GM12878 (cell line): ENCODE measurements at regions not wholly inside any gene's neighbourhood (a gene's known extent, or its start where the extent isn't known, plus 50 kb on each side); places are given as distances from the start of the nearest gene placed in this dataset.

Source experiments
- ATAC-seq: fragments of 200-7000 bp; cut with Tn5 transposase; 3 replicates; pipeline ENCODE4 v1.9.1; 2020; ENCODE audit warnings: mild to moderate bottlenecking, moderate library complexity
- BruUV-seq: library from RNA; stranded (reverse); fragments of 400-500 nt; replicated peaks from 2 replicates; lab custom pipeline; 2021; lab: Mats Ljungman, UMichigan
- CTCF ChIA-PET: fragments of 300-600 bp; sonication (Branson Sonifier 250); formaldehyde crosslinking; extraction: SDS; loops from one replicate; lab custom pipeline; 2021; ENCODE audit warnings: inconsistent platforms; lab: Yijun Ruan, JAX
- POLR2A ChIA-PET: fragments of 350-600 bp; formaldehyde crosslinking; extraction: SDS; loops from one replicate; lab custom pipeline; 2021; ENCODE audit warnings: inconsistent platforms; lab: Charles Lee
- RAD21 ChIA-PET: fragments of 300-600 bp; sonication (Branson Sonifier 250); formaldehyde crosslinking; loops from one replicate; lab custom pipeline; 2023; ENCODE audit warnings: antibody characterized with exemption; ENCODE audit not compliant: unreplicated experiment; lab: Charles Lee
- SMC1A ChIA-PET: fragments of 300-600 bp; sonication (Branson Sonifier 250); formaldehyde crosslinking; loops from one replicate; lab custom pipeline; 2023; ENCODE audit not compliant: unreplicated experiment, uncharacterized antibody; lab: Charles Lee
- DNase-seq: peaks from one replicate; pipeline ENCODE4 v3.0.0-alpha.2; 2011; ENCODE audit warnings: low read depth, low spot score
- FAIRE-seq: peaks from 3 replicates; lab custom pipeline; 2011; peaks lifted over from hg19 to GRCh38; lab: Jason Lieb, UNC
- H2AFZ ChIP-seq: 2 replicates; pipeline ENCODE4 v1.6.0; 2011; ENCODE audit warnings: low read depth, low read length, control low read depth; ENCODE audit not compliant: control insufficient read depth
- H3K27ac ChIP-seq: 2 replicates; pipeline ENCODE4 v1.5.1; 2011; ENCODE audit warnings: control low read depth; ENCODE audit not compliant: control insufficient read depth, insufficient read depth
- H3K27me3 ChIP-seq, 2 experiments: replicated peaks in 1 of 2; 2 replicates each; pipeline versions ENCODE4 v1.6.0 to v1.6.1; 2011; ENCODE audit warnings: low read length in 1 of 2; ENCODE audit not compliant: control insufficient read depth in 2 of 2, insufficient read depth in 2 of 2
- H3K36me3 ChIP-seq, 2 experiments: 2 replicates each; pipeline ENCODE4 v1.5.1; 2011; ENCODE audit warnings: low read length in 1 of 2; ENCODE audit not compliant: control insufficient read depth in 2 of 2, insufficient read depth in 2 of 2
- H3K4me1 ChIP-seq: 2 replicates; pipeline ENCODE4 v1.6.1; 2011; ENCODE audit warnings: mild to moderate bottlenecking, low read length, moderate library complexity, mixed read lengths; ENCODE audit not compliant: control insufficient read depth, insufficient read depth
- H3K4me2 ChIP-seq: 2 replicates; pipeline ENCODE4 v1.6.0; 2011; ENCODE audit warnings: control low read depth; ENCODE audit not compliant: control insufficient read depth, insufficient read depth
- H3K4me3 ChIP-seq: fragments of 200-600 bp; sonication (generic); 2 replicates; pipeline ENCODE4 v1.5.1; 2016
- H3K79me2 ChIP-seq: 2 replicates; pipeline ENCODE4 v1.6.0; 2011; ENCODE audit warnings: low read length; ENCODE audit not compliant: control insufficient read depth, insufficient read depth
- H3K9ac ChIP-seq: 2 replicates; pipeline ENCODE4 v1.8.0; 2011; ENCODE audit warnings: low read length, control low read depth, mixed read lengths; ENCODE audit not compliant: control insufficient read depth, insufficient read depth
- H3K9me3 ChIP-seq: replicated peaks from 3 replicates; pipeline ENCODE4 v1.5.1; 2011; ENCODE audit warnings: mild to moderate bottlenecking, low read length; ENCODE audit not compliant: control insufficient read depth, insufficient read depth
- H4K20me1 ChIP-seq: 2 replicates; pipeline ENCODE4 v1.6.0; 2011; ENCODE audit not compliant: control insufficient read depth, insufficient read depth
- BRCA1 ChIP-seq: IDR thresholded peaks from 2 replicates; pipeline ENCODE4 v1.6.1; 2011; ENCODE audit warnings: low read depth, low read length, improper control_type of control experiment
- IRF4 ChIP-seq: IDR thresholded peaks from 2 replicates; pipeline ENCODE4 v1.6.1; 2011; ENCODE audit warnings: low read depth, low read length
- LARP7 ChIP-seq: fragments of 450-650 bp; IDR thresholded peaks from 2 replicates; pipeline ENCODE4 v1.6.1; 2017; ENCODE audit warnings: mild to moderate bottlenecking
- NR2F1 ChIP-seq: fragments of 450-650 bp; conservative IDR thresholded peaks from 2 replicates; pipeline ENCODE4 v1.6.1; 2017; ENCODE audit warnings: mild to moderate bottlenecking
- NRF1 ChIP-seq: conservative IDR thresholded peaks from 2 replicates; pipeline ENCODE4 v1.6.1; 2011; ENCODE audit warnings: mild to moderate bottlenecking, low read depth, low read length, improper control_type of control experiment
- PAX5 ChIP-seq: IDR thresholded peaks from 2 replicates; pipeline ENCODE4 v1.6.1; 2011; ENCODE audit warnings: low read depth, low read length, borderline replicate concordance
- POLR2AphosphoS5 ChIP-seq: IDR thresholded peaks from 2 replicates; pipeline ENCODE4 v1.6.1; 2011; ENCODE audit warnings: mild to moderate bottlenecking, low read length, inconsistent platforms
- RCOR1 ChIP-seq: conservative IDR thresholded peaks from 2 replicates; pipeline ENCODE4 v1.6.1; 2012; ENCODE audit warnings: low read depth, low read length, improper control_type of control experiment
- SRF ChIP-seq, 2 experiments: IDR thresholded peaks; 2 replicates each; pipeline ENCODE4 v1.6.1; 2011; ENCODE audit warnings: low read depth in 2 of 2, low read length in 2 of 2, mild to moderate bottlenecking in 1 of 2, moderate library complexity in 1 of 2
- SUZ12 ChIP-seq: fragments of 200-600 bp; sonication (generic); IDR thresholded peaks from one replicate; pipeline ENCODE4 v1.6.1; 2018; ENCODE audit warnings: antibody characterized with exemption, mild to moderate bottlenecking; ENCODE audit not compliant: unreplicated experiment
- TCF7 ChIP-seq: IDR thresholded peaks from 2 replicates; pipeline ENCODE4 v1.6.1; 2014; ENCODE audit warnings: antibody characterized with exemption, borderline replicate concordance
- YY1 ChIP-seq: IDR thresholded peaks from 2 replicates; pipeline ENCODE4 v1.6.1; 2011; ENCODE audit warnings: low read depth, mild to moderate bottlenecking, low read length
- ZNF384 ChIP-seq: IDR thresholded peaks from 2 replicates; pipeline ENCODE4 v1.6.1; 2012; ENCODE audit warnings: low read depth, mild to moderate bottlenecking, low read length, improper control_type of control experiment, borderline replicate concordance
- WGBS: methylation state at CpG from one replicate; pipeline ENCODE4 v1.1.6; 2016; ENCODE audit warnings: low lambda C conversion rate; ENCODE audit not compliant: insufficient replicate concordance, insufficient coverage; ENCODE audit errors: missing lambda C conversion rate; 5-methylcytosine and 5-hydroxymethylcytosine counted together
- in situ Hi-C: fragments of 300-500 bp; cut with MboI; formaldehyde crosslinking; loops from 9 replicates; pipeline ENCODE4 v1.14.3; 2018; ENCODE audit warnings: mixed read lengths
- intact Hi-C: fragments of 100-400 bp; cut with micrococcal nuclease; formaldehyde crosslinking; loops from one replicate; pipeline ENCODE4 v1.14.2; 2022; ENCODE audit not compliant: unreplicated experiment
- TF ChIP-seq, protein P1 (sequence below): IDR thresholded peaks from 2 replicates; pipeline ENCODE4 v1.6.1; 2012; ENCODE audit warnings: low read depth, low read length, improper control_type of control experiment
- TF ChIP-seq, protein P2 (sequence below): IDR thresholded peaks from 2 replicates; pipeline ENCODE4 v1.6.1; 2011; ENCODE audit warnings: low read depth, mild to moderate bottlenecking, low read length, moderate library complexity, borderline replicate concordance; ENCODE audit errors: extremely low read depth

DNA sequence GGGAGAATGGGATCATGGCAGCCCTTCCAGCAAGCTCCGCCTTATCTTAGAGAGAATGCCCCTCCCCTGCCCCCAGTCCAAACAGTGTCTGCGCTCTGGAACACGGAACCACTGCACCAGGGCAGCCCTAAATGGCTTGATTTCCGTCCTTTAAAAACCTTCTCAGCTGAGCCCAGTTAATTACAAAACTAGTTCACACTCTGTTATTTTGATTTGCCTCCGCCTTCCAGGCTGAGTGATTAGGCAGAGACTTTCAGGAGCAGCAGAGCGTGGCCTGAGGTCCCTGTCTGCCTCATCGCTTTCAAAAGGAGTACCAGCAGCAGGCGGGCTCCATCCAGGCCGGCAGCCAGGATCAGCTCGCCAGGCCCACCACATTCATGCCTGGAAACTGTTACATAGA is 313.0 kb downstream of the BRD1 start:
- H3K79me2 ChIP-seq = no peaks in the 10 kb centered on the region
- 5% methylated on average over 10 of the region's 10 CpGs for WGBS
- no peaks in the 10 kb centered on the region for H3K27me3 ChIP-seq
- no peak overlapping the region for H3K4me2 ChIP-seq
- no peaks in the 10 kb centered on the region for H3K4me1 ChIP-seq
- RAD21 ChIA-PET = no interaction called here
- H3K9me3 ChIP-seq = peaks cover 6% of the 10 kb centered on the region
- no TSS peak for BruUV-seq
- POLR2A ChIA-PET = no interaction called here
- H4K20me1 ChIP-seq = no peaks in the 10 kb centered on the region
- FAIRE-seq = no peak
- in situ Hi-C loops (no loop called here), intact Hi-C loops (no loop called here)
- H2AFZ ChIP-seq = no peak overlapping the region
- CTCF ChIA-PET = no interaction called here
- H3K4me3 ChIP-seq = no peak overlapping the region
- TF ChIP-seq RCOR1 (no peak), PAX5 (peak; percentile 93), SRF (IDR thresholded peaks at IDR 0.05; ENCODE audit: low read depth in 2 of 2, low read length in 2 of 2) (0 out of 4 replicates have a peak, but pooled peaks of 1 of the 2 experiments have one; percentile 52), SUZ12 (no peak), BRCA1 (no peak), LARP7 (no peak), NR2F1 (no peak), POLR2AphosphoS5 (no peak), YY1 (no peak)
- DNase-seq = no peak
- no peak overlapping the region for H3K9ac ChIP-seq
- H3K27ac ChIP-seq = no peak overlapping the region
- ATAC-seq = no peak
- SMC1A ChIA-PET = no interaction called here
- H3K36me3 ChIP-seq = 0 out of 4 replicates have a peak, but pooled peaks cover 0 to 1% of the 10 kb centered on the region in 2 experiments

DNA sequence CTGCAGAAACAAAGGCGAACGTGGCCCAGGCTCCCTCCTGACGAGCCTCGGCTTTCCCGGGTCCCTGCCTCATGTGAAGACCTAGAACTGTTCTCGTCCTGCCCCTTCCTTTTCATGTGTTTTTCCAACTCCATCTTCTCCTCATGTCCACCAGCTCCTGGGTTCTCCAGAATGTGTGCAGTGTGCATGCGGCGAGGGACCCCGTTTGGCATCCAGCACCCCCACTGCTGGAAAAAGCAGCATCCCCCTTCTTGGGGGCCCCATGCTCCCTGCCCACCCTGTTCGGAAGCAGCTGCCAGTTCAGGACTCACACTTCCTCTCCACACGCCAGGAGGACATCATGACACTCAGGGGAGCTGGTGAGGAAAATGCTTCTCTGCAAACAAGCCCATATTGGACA is 313.5 kb downstream of the BRD1 start:
- H3K27ac ChIP-seq = no peak overlapping the region
- ChIA-PET CTCF (no interaction called here), SMC1A (no interaction called here), POLR2A (no interaction called here), RAD21 (no interaction called here)
- H3K9me3 ChIP-seq = peaks cover 6% of the 10 kb centered on the region
- BruUV-seq = no TSS peak
- in situ Hi-C loops (no loop called here), intact Hi-C loops (no loop called here)
- 66% methylated on average over 11 of the region's 11 CpGs for WGBS
- no peaks in the 10 kb centered on the region for H3K27me3 ChIP-seq
- H2AFZ ChIP-seq = no peak overlapping the region
- FAIRE-seq = no peak
- ATAC-seq = no peak
- no peak for DNase-seq
- TF ChIP-seq NRF1 (no peak), TCF7 (no peak), ZNF384 (no peak), RCOR1 (no peak), IRF4 (no peak)
- TF ChIP-seq, protein P1, sequence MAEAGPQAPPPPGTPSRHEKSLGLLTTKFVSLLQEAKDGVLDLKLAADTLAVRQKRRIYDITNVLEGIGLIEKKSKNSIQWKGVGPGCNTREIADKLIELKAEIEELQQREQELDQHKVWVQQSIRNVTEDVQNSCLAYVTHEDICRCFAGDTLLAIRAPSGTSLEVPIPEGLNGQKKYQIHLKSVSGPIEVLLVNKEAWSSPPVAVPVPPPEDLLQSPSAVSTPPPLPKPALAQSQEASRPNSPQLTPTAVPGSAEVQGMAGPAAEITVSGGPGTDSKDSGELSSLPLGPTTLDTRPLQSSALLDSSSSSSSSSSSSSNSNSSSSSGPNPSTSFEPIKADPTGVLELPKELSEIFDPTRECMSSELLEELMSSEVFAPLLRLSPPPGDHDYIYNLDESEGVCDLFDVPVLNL = no peak
- TF ChIP-seq, protein P2, sequence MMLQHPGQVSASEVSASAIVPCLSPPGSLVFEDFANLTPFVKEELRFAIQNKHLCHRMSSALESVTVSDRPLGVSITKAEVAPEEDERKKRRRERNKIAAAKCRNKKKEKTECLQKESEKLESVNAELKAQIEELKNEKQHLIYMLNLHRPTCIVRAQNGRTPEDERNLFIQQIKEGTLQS = no peak
- H3K4me2 ChIP-seq = no peak overlapping the region
- H4K20me1 ChIP-seq = no peaks in the 10 kb centered on the region
- H3K36me3 ChIP-seq = 0 out of 4 replicates have a peak, but pooled peaks cover 0 to 1% of the 10 kb centered on the region in 2 experiments
- no peak overlapping the region for H3K4me3 ChIP-seq
- no peaks in the 10 kb centered on the region for H3K79me2 ChIP-seq
- H3K9ac ChIP-seq = no peak overlapping the region
- H3K4me1 ChIP-seq = no peaks in the 10 kb centered on the region
